Liver (tissue), 3 donors: ENCODE measurements at regions not wholly inside any gene's neighbourhood (a gene's known extent, or its start where the extent isn't known, plus 50 kb on each side); places are given as distances from the start of the nearest gene placed in this dataset.

Source experiments
- CTCF ChIP-seq: fragments of 150-350 bp; IDR thresholded peaks from 2 replicates; pipeline ENCODE4 v1.5.1; 2017; ENCODE audit warnings: improper control_type of control experiment, low read depth, low read length; ENCODE audit not compliant: missing input control
- FOXA2 ChIP-seq: IDR thresholded peaks from 2 replicates; pipeline ENCODE4 v1.6.1; 2016; ENCODE audit warnings: antibody characterized with exemption
- GABPA ChIP-seq, 2 donors: IDR thresholded peaks in 1 of 2; conservative IDR thresholded peaks in 1 of 2; 2 replicates each; pipeline ENCODE4 v1.6.1; 2016; ENCODE audit warnings: antibody characterized with exemption in 2 of 2, mild to moderate bottlenecking in 1 of 2, moderate library complexity in 1 of 2
- MAX ChIP-seq: IDR thresholded peaks from 2 replicates; pipeline ENCODE4 v1.6.1; 2016; ENCODE audit warnings: antibody characterized with exemption
- TAF1 ChIP-seq: conservative IDR thresholded peaks from 2 replicates; pipeline ENCODE4 v1.6.1; 2016; ENCODE audit warnings: antibody characterized with exemption, mild to moderate bottlenecking
- YY1 ChIP-seq: IDR thresholded peaks from 2 replicates; pipeline ENCODE4 v1.6.1; 2016; ENCODE audit warnings: antibody characterized with exemption, mild to moderate bottlenecking
- TF ChIP-seq, protein P1 (sequence below): IDR thresholded peaks from 2 replicates; pipeline ENCODE4 v1.6.1; 2016; ENCODE audit warnings: antibody characterized with exemption
- donor health status: healthy.
- donor health status: healthy.

GRCh38 chr5:112574536-112574935, 155.5 kb upstream of the EPB41L4A start:
- TF ChIP-seq CTCF (no peak), GABPA (IDR thresholded peaks at IDR 0.05 in 1 of 2, conservative IDR thresholded peaks at IDR 0.05 in 1 of 2) (no peak), TAF1 (no peak), YY1 (no peak), FOXA2 (no peak), MAX (no peak)
- TF ChIP-seq, protein P1, sequence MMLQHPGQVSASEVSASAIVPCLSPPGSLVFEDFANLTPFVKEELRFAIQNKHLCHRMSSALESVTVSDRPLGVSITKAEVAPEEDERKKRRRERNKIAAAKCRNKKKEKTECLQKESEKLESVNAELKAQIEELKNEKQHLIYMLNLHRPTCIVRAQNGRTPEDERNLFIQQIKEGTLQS, result no peak
